ENCODE measurements at regions not wholly inside any gene's neighbourhood (a gene's known extent, or its start where the extent isn't known, plus 50 kb on each side); places are given as distances from the start of the nearest gene placed in this dataset.

DNA sequence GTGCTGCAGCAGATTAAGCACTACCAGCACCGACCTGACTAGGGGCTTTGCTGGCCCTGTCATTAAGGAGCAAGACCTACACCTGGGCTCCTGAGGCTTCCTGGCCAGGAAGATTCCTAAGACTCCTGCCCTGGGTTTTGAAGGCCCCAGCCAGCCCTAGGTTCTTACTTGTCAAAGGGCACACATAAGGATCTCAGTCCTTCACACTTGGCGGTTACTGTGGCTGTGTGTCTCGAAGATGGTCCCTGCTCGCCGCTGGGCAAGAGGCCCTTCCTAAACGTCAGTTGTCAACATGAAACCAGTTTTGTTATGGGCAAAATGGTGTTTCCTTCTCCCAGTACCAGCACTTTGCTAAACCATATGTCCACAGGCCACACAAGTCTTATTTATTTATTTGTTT is 470.6 kb downstream of the TOX3 start:
- ATAC-seq = no peak
- TF ChIP-seq BACH2 (CRISPR knock-in tag; IDR thresholded peaks at IDR 0.05; ENCODE audit: borderline replicate concordance) (no peak), ISL1 (CRISPR knock-in tag; IDR thresholded peaks at IDR 0.05) (no peak), RARB (CRISPR knock-in tag; IDR thresholded peaks at IDR 0.05) (no peak), TCF4 (CRISPR knock-in tag; IDR thresholded peaks at IDR 0.05; ENCODE audit: borderline replicate concordance) (no peak), ZFP30 (CRISPR knock-in tag; IDR thresholded peaks at IDR 0.05) (no peak), ZC3H10 (CRISPR knock-in tag; IDR thresholded peaks at IDR 0.05) (no peak), PPARA (CRISPR knock-in tag; IDR thresholded peaks at IDR 0.05; ENCODE audit: borderline replicate concordance) (no peak), ZFP3 (CRISPR knock-in tag; IDR thresholded peaks at IDR 0.05) (no peak), OSR1 (CRISPR knock-in tag; IDR thresholded peaks at IDR 0.05) (no peak), ZNF565 (CRISPR knock-in tag; conservative IDR thresholded peaks at IDR 0.05; ENCODE audit: low read depth) (no peak)
- TF ChIP-seq, protein P1, sequence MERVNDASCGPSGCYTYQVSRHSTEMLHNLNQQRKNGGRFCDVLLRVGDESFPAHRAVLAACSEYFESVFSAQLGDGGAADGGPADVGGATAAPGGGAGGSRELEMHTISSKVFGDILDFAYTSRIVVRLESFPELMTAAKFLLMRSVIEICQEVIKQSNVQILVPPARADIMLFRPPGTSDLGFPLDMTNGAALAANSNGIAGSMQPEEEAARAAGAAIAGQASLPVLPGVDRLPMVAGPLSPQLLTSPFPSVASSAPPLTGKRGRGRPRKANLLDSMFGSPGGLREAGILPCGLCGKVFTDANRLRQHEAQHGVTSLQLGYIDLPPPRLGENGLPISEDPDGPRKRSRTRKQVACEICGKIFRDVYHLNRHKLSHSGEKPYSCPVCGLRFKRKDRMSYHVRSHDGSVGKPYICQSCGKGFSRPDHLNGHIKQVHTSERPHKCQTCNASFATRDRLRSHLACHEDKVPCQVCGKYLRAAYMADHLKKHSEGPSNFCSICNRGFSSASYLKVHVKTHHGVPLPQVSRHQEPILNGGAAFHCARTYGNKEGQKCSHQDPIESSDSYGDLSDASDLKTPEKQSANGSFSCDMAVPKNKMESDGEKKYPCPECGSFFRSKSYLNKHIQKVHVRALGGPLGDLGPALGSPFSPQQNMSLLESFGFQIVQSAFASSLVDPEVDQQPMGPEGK (CRISPR knock-in tag; IDR thresholded peaks at IDR 0.05; ENCODE audit: borderline replicate concordance) = no peak
- TF ChIP-seq, protein P2, sequence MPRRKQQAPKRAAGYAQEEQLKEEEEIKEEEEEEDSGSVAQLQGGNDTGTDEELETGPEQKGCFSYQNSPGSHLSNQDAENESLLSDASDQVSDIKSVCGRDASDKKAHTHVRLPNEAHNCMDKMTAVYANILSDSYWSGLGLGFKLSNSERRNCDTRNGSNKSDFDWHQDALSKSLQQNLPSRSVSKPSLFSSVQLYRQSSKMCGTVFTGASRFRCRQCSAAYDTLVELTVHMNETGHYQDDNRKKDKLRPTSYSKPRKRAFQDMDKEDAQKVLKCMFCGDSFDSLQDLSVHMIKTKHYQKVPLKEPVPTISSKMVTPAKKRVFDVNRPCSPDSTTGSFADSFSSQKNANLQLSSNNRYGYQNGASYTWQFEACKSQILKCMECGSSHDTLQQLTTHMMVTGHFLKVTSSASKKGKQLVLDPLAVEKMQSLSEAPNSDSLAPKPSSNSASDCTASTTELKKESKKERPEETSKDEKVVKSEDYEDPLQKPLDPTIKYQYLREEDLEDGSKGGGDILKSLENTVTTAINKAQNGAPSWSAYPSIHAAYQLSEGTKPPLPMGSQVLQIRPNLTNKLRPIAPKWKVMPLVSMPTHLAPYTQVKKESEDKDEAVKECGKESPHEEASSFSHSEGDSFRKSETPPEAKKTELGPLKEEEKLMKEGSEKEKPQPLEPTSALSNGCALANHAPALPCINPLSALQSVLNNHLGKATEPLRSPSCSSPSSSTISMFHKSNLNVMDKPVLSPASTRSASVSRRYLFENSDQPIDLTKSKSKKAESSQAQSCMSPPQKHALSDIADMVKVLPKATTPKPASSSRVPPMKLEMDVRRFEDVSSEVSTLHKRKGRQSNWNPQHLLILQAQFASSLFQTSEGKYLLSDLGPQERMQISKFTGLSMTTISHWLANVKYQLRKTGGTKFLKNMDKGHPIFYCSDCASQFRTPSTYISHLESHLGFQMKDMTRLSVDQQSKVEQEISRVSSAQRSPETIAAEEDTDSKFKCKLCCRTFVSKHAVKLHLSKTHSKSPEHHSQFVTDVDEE (CRISPR knock-in tag; IDR thresholded peaks at IDR 0.05) = no peak

DNA sequence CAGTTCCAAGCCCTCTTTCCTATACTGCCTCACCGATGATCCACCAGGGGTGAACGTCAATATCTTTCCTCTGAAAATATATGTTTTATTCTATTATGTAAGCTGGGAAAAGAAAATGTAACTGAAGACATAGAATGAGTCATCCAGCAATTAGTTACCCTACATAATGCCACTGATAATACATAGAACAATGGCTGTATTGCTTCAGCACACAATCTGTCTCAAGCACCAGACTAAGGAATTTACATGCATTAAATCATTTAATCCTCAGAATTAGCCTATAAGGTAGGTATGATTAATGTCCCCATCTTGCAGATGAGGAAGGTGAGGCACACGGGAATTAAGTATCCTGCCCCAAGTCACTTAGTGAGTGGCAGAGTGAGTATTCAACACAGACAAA is 472.8 kb downstream of the TOX3 start:
- no peak for TF ChIP-seq ZNF565 (CRISPR knock-in tag; conservative IDR thresholded peaks at IDR 0.05; ENCODE audit: low read depth)
- TF ChIP-seq TCF4 (CRISPR knock-in tag; IDR thresholded peaks at IDR 0.05; ENCODE audit: borderline replicate concordance) = no peak
- no peak for TF ChIP-seq TOX (CRISPR knock-in tag; IDR thresholded peaks at IDR 0.05; ENCODE audit: borderline replicate concordance)
- TF ChIP-seq ARNTL (CRISPR knock-in tag; IDR thresholded peaks at IDR 0.05; ENCODE audit: borderline replicate concordance, low read depth) = no peak
- TF ChIP-seq, protein P2 (CRISPR knock-in tag; IDR thresholded peaks at IDR 0.05) = no peak
- TF ChIP-seq BACH2 (CRISPR knock-in tag; IDR thresholded peaks at IDR 0.05; ENCODE audit: borderline replicate concordance) = no peak
- TF ChIP-seq ZNF8 (CRISPR knock-in tag; IDR thresholded peaks at IDR 0.05) = no peak
- TF ChIP-seq, protein P3, sequence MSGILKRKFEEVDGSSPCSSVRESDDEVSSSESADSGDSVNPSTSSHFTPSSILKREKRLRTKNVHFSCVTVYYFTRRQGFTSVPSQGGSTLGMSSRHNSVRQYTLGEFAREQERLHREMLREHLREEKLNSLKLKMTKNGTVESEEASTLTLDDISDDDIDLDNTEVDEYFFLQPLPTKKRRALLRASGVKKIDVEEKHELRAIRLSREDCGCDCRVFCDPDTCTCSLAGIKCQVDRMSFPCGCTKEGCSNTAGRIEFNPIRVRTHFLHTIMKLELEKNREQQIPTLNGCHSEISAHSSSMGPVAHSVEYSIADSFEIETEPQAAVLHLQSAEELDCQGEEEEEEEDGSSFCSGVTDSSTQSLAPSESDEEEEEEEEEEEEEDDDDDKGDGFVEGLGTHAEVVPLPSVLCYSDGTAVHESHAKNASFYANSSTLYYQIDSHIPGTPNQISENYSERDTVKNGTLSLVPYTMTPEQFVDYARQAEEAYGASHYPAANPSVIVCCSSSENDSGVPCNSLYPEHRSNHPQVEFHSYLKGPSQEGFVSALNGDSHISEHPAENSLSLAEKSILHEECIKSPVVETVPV (CRISPR knock-in tag; IDR thresholded peaks at IDR 0.05) = no peak
- no peak for TF ChIP-seq ESRRG (CRISPR knock-in tag; IDR thresholded peaks at IDR 0.05)
- no peak for TF ChIP-seq ZC3H10 (CRISPR knock-in tag; IDR thresholded peaks at IDR 0.05)
- no peak for TF ChIP-seq ZFP30 (CRISPR knock-in tag; IDR thresholded peaks at IDR 0.05)
- no peak for TF ChIP-seq GLIS3 (CRISPR knock-in tag; IDR thresholded peaks at IDR 0.05)
- TF ChIP-seq, protein P1 (CRISPR knock-in tag; IDR thresholded peaks at IDR 0.05; ENCODE audit: borderline replicate concordance) = no peak
- no peak for TF ChIP-seq ZNF70 (CRISPR knock-in tag; IDR thresholded peaks at IDR 0.05)
- TF ChIP-seq CSDC2 (CRISPR knock-in tag; IDR thresholded peaks at IDR 0.05) = no peak
- no peak for TF ChIP-seq SNAI2 (CRISPR knock-in tag; IDR thresholded peaks at IDR 0.05)
- no peak for TF ChIP-seq ZFP3 (CRISPR knock-in tag; IDR thresholded peaks at IDR 0.05)
- TF ChIP-seq ISL1 (CRISPR knock-in tag; IDR thresholded peaks at IDR 0.05) = no peak
- TF ChIP-seq RARB (CRISPR knock-in tag; IDR thresholded peaks at IDR 0.05) = no peak
- ATAC-seq = no peak
